A549 (cell line): ENCODE measurements at regions not wholly inside any gene's neighbourhood (a gene's known extent, or its start where the extent isn't known, plus 50 kb on each side); places are given as distances from the start of the nearest gene placed in this dataset.

ENCODE experiments used
- CBX2 ChIP-seq: fragments of 200-600 bp; sonication (generic); IDR thresholded peaks from 2 replicates; pipeline ENCODE4 v1.6.1; 2016; ENCODE audit warnings: low read depth, mild to moderate bottlenecking, borderline replicate concordance
- MAZ ChIP-seq: fragments of 150-350 bp; IDR thresholded peaks from 2 replicates; pipeline ENCODE4 v1.6.1; 2014; ENCODE audit warnings: antibody characterized with exemption, low read depth, low read length, borderline replicate concordance
- POLR2A ChIP-seq: IDR thresholded peaks from 2 replicates; pipeline ENCODE4 v1.6.1; 2012; ENCODE audit warnings: mild to moderate bottlenecking, low read length
- RFX5 ChIP-seq: fragments of 450-650 bp; IDR thresholded peaks from 2 replicates; pipeline ENCODE4 v1.7.1; 2014; ENCODE audit warnings: antibody characterized with exemption, mild to moderate bottlenecking, moderate library complexity
- TF ChIP-seq, protein P1 (sequence below): fragments of >200 bp; sonication (Bioruptor Twin); formaldehyde crosslinking; IDR thresholded peaks from 3 replicates; pipeline ENCODE4 v1.5.1; 2016
- TF ChIP-seq, protein P2 (sequence below): fragments of 200-600 bp; sonication (generic); IDR thresholded peaks from 2 replicates; pipeline ENCODE4 v1.6.1; 2016; ENCODE audit warnings: antibody characterized with exemption, mild to moderate bottlenecking, moderate library complexity

DNA sequence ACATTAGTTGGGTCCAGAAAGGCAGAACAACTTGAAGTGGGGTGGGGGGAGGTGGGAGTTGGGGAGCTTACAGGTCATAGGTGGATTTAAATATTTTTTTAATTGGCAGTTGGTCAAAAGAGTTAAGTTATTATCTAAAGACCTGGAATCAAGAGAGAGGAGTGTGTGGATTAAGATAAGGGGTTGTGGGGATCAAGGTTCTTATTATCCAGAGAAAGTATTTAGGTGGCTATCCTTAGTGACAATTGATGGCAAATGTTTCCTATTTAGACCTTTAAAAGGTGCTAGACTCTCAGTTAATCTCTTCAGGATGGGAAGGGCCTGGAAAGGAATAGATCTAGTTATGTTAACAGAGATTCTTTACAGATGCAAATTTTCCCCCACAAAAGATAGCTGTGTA lies 120.7 kb upstream of the OR9Q1 start:
- TF ChIP-seq, protein P1, sequence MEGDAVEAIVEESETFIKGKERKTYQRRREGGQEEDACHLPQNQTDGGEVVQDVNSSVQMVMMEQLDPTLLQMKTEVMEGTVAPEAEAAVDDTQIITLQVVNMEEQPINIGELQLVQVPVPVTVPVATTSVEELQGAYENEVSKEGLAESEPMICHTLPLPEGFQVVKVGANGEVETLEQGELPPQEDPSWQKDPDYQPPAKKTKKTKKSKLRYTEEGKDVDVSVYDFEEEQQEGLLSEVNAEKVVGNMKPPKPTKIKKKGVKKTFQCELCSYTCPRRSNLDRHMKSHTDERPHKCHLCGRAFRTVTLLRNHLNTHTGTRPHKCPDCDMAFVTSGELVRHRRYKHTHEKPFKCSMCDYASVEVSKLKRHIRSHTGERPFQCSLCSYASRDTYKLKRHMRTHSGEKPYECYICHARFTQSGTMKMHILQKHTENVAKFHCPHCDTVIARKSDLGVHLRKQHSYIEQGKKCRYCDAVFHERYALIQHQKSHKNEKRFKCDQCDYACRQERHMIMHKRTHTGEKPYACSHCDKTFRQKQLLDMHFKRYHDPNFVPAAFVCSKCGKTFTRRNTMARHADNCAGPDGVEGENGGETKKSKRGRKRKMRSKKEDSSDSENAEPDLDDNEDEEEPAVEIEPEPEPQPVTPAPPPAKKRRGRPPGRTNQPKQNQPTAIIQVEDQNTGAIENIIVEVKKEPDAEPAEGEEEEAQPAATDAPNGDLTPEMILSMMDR = no peak
- TF ChIP-seq RFX5 (no peak), POLR2A (no peak), MAZ (no peak), CBX2 (no peak)
- TF ChIP-seq, protein P2, sequence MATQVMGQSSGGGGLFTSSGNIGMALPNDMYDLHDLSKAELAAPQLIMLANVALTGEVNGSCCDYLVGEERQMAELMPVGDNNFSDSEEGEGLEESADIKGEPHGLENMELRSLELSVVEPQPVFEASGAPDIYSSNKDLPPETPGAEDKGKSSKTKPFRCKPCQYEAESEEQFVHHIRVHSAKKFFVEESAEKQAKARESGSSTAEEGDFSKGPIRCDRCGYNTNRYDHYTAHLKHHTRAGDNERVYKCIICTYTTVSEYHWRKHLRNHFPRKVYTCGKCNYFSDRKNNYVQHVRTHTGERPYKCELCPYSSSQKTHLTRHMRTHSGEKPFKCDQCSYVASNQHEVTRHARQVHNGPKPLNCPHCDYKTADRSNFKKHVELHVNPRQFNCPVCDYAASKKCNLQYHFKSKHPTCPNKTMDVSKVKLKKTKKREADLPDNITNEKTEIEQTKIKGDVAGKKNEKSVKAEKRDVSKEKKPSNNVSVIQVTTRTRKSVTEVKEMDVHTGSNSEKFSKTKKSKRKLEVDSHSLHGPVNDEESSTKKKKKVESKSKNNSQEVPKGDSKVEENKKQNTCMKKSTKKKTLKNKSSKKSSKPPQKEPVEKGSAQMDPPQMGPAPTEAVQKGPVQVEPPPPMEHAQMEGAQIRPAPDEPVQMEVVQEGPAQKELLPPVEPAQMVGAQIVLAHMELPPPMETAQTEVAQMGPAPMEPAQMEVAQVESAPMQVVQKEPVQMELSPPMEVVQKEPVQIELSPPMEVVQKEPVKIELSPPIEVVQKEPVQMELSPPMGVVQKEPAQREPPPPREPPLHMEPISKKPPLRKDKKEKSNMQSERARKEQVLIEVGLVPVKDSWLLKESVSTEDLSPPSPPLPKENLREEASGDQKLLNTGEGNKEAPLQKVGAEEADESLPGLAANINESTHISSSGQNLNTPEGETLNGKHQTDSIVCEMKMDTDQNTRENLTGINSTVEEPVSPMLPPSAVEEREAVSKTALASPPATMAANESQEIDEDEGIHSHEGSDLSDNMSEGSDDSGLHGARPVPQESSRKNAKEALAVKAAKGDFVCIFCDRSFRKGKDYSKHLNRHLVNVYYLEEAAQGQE = no peak
